H1 (cell line): ENCODE measurements at regions not wholly inside any gene's neighbourhood (a gene's known extent, or its start where the extent isn't known, plus 50 kb on each side); places are given as distances from the start of the nearest gene placed in this dataset.

Experiments
- CTCF ChIA-PET: fragments of 300-600 bp; sonication (Branson Sonifier 250); formaldehyde crosslinking; loops from one replicate; lab custom pipeline; 2021; ENCODE audit not compliant: partially characterized antibody; lab: Charles Lee
- POLR2A ChIA-PET: fragments of 300-600 bp; sonication (Branson Sonifier 250); formaldehyde crosslinking; loops from one replicate; lab custom pipeline; 2021; ENCODE audit warnings: inconsistent platforms; ENCODE audit not compliant: partially characterized antibody; lab: Charles Lee
- DNase-seq, 2 experiments: peaks; one replicate each; pipeline versions ENCODE4 v3.0.0 to v3.0.0-alpha.2; 2010 to 2022; ENCODE audit warnings: low spot score in 2 of 2, low read depth in 1 of 2, mixed read lengths in 1 of 2
- FAIRE-seq: peaks from 2 replicates; lab custom pipeline; 2011; peaks lifted over from hg19 to GRCh38; lab: Jason Lieb, UNC
- H2AFZ ChIP-seq: 2 replicates; pipeline ENCODE4 v1.8.1; 2012; ENCODE audit warnings: low read length, inconsistent platforms
- H2AK5ac ChIP-seq: 2 replicates; pipeline ENCODE4 v1.6.1; 2013; ENCODE audit warnings: low read depth, low read length
- H2BK120ac ChIP-seq: replicated peaks from 2 replicates; pipeline ENCODE3; 2013; ENCODE audit warnings: low read depth, low read length, inconsistent platforms
- H2BK12ac ChIP-seq: 2 replicates; pipeline ENCODE4 v1.6.1; 2013; ENCODE audit warnings: low read depth, low read length
- H2BK15ac ChIP-seq: 2 replicates; pipeline ENCODE4 v1.6.1; 2013; ENCODE audit warnings: low read length
- H2BK20ac ChIP-seq: 2 replicates; pipeline ENCODE4 v1.6.1; 2013; ENCODE audit warnings: low read length
- H2BK5ac ChIP-seq: 2 replicates; pipeline ENCODE4 v1.6.1; 2013; ENCODE audit warnings: low read depth, low read length
- H3K14ac ChIP-seq: 2 replicates; pipeline ENCODE4 v1.6.1; 2013; ENCODE audit warnings: inconsistent platforms; ENCODE audit not compliant: insufficient read length
- H3K18ac ChIP-seq: 2 replicates; pipeline ENCODE4 v1.6.1; 2013; ENCODE audit warnings: low read length; ENCODE audit errors: extremely low read depth
- H3K23ac ChIP-seq: 2 replicates; pipeline ENCODE4 v1.6.1; 2013; ENCODE audit warnings: inconsistent platforms; ENCODE audit not compliant: insufficient read length
- H3K23me2 ChIP-seq: 2 replicates; pipeline ENCODE4 v1.6.1; 2013; ENCODE audit warnings: low read depth, low read length
- H3K27ac ChIP-seq: 2 replicates; pipeline ENCODE4 v1.6.1; 2011; ENCODE audit warnings: low read depth, low read length, inconsistent platforms
- H3K27me3 ChIP-seq, 4 experiments: replicated peaks in 1 of 4; 1 replicate in 1 of 4; 2 replicates in 3 of 4; pipeline versions ENCODE4 v1.6.1 to v1.8.1; 2011 to 2013; ENCODE audit warnings: low read length in 3 of 4, mild to moderate bottlenecking in 3 of 4, inconsistent platforms in 2 of 4, mixed read lengths in 2 of 4, moderate library complexity in 1 of 4; ENCODE audit not compliant: control insufficient read depth in 3 of 4, insufficient read depth in 3 of 4; ENCODE audit errors: extremely low read depth in 1 of 4
- H3K36me3 ChIP-seq, 4 experiments: 2 replicates each; pipeline versions ENCODE4 v1.6.1 to v1.8.1; 2011 to 2013; ENCODE audit warnings: mild to moderate bottlenecking in 4 of 4, low read length in 3 of 4, moderate library complexity in 2 of 4, control low read depth in 1 of 4, inconsistent platforms in 1 of 4; ENCODE audit not compliant: insufficient read depth in 4 of 4, control insufficient read depth in 2 of 4
- H3K4ac ChIP-seq: replicated peaks from 2 replicates; pipeline ENCODE3; 2013; ENCODE audit warnings: low read length, low read depth, mixed read lengths, inconsistent platforms; ENCODE audit not compliant: insufficient read length
- H3K4me1 ChIP-seq, 4 experiments: replicated peaks in 1 of 4; 1 replicate in 1 of 4; 2 replicates in 3 of 4; pipeline versions ENCODE4 v1.6.1 to v1.8.1; 2011 to 2013; ENCODE audit warnings: low read length in 3 of 4, inconsistent platforms in 2 of 4, mixed read lengths in 1 of 4; ENCODE audit not compliant: insufficient read depth in 4 of 4, control insufficient read depth in 3 of 4
- H3K4me2 ChIP-seq, 2 experiments: 2 replicates each; pipeline versions ENCODE4 v1.6.1 to v1.8.1; 2011 to 2013; ENCODE audit warnings: low read depth in 2 of 2, low read length in 2 of 2, control low read depth in 1 of 2, inconsistent platforms in 1 of 2, mild to moderate bottlenecking in 1 of 2; ENCODE audit not compliant: insufficient read depth in 1 of 2
- H3K4me3 ChIP-seq, 4 experiments: fragments of 200-600, 300-600 bp in 1 of 4; sonication (generic), shearing (Covaris generic), sonication (Bioruptor Twin) in 1 of 4; 2 replicates each; pipeline versions ENCODE4 v1.5.1 to v1.8.1; 2011 to 2016; ENCODE audit warnings: low read length in 4 of 4, low read depth in 3 of 4, control low read depth in 2 of 4, inconsistent platforms in 2 of 4, mild to moderate bottlenecking in 2 of 4, mixed read lengths in 1 of 4, moderate library complexity in 1 of 4; ENCODE audit not compliant: insufficient read depth in 2 of 4; ENCODE audit errors: extremely low read depth in 1 of 4
- H3K56ac ChIP-seq: replicated peaks from 2 replicates; pipeline ENCODE3; 2013; ENCODE audit warnings: low read depth, mild to moderate bottlenecking, mixed read lengths, low read length, inconsistent platforms; ENCODE audit not compliant: insufficient read length
- H3K79me1 ChIP-seq: 2 replicates; pipeline ENCODE4 v1.6.1; 2013; ENCODE audit warnings: low read depth, low read length, control low read depth
- H3K79me2 ChIP-seq, 2 experiments: 2 replicates each; pipeline versions ENCODE4 v1.6.1 to v1.8.1; 2012 to 2013; ENCODE audit warnings: low read length in 2 of 2, mild to moderate bottlenecking in 2 of 2, inconsistent platforms in 1 of 2; ENCODE audit not compliant: insufficient read depth in 2 of 2, control insufficient read depth in 1 of 2
- H3K9ac ChIP-seq, 4 experiments: replicated peaks in 1 of 4; 1 replicate in 1 of 4; 2 replicates in 3 of 4; pipeline versions ENCODE4 v1.6.1 to v1.8.1; 2011 to 2013; ENCODE audit warnings: low read depth in 3 of 4, low read length in 3 of 4, control low read depth in 2 of 4, mild to moderate bottlenecking in 2 of 4, moderate library complexity in 2 of 4, inconsistent platforms in 1 of 4; ENCODE audit errors: extremely low read depth in 1 of 4
- H3K9me3 ChIP-seq, 2 experiments: 2 replicates each; pipeline versions ENCODE4 v1.6.1 to v1.8.1; 2012 to 2013; ENCODE audit warnings: mild to moderate bottlenecking in 2 of 2, moderate library complexity in 2 of 2, control low read depth in 1 of 2, inconsistent platforms in 1 of 2, low read depth in 1 of 2, low read length in 1 of 2, mixed read lengths in 1 of 2; ENCODE audit not compliant: insufficient read depth in 2 of 2
- H4K20me1 ChIP-seq, 2 experiments: replicated peaks in 1 of 2; 2 replicates each; pipeline versions ENCODE3 to v1.8.1; 2011 to 2013; ENCODE audit warnings: inconsistent platforms in 2 of 2, low read length in 2 of 2, mild to moderate bottlenecking in 1 of 2; ENCODE audit not compliant: insufficient read depth in 2 of 2, control insufficient read depth in 1 of 2
- H4K5ac ChIP-seq: 2 replicates; pipeline ENCODE4 v1.6.1; 2013; ENCODE audit warnings: low read length, low read depth, mixed read lengths, inconsistent platforms; ENCODE audit not compliant: insufficient read length
- H4K8ac ChIP-seq: 2 replicates; pipeline ENCODE4 v1.8.0; 2013; ENCODE audit warnings: mild to moderate bottlenecking, moderate library complexity, low read length, inconsistent platforms; ENCODE audit not compliant: insufficient read depth; ENCODE audit errors: extremely low read depth
- H4K91ac ChIP-seq: replicated peaks from 2 replicates; pipeline ENCODE3; 2013; ENCODE audit warnings: low read length, mixed read lengths, inconsistent platforms; ENCODE audit not compliant: insufficient read length
- BRCA1 ChIP-seq: IDR thresholded peaks from 2 replicates; pipeline ENCODE4 v1.6.1; 2012; ENCODE audit warnings: low read depth, low read length, improper control_type of control experiment
- CREB1 ChIP-seq: IDR thresholded peaks from 2 replicates; pipeline ENCODE4 v1.6.1; 2012; ENCODE audit warnings: inconsistent platforms
- FOSL1 ChIP-seq: IDR thresholded peaks from 2 replicates; pipeline ENCODE4 v1.6.1; 2011; ENCODE audit warnings: mild to moderate bottlenecking, low read depth, low read length, moderate library complexity; ENCODE audit not compliant: insufficient read depth
- PHF8 ChIP-seq: fragments of 200-600 bp; sonication (generic); conservative IDR thresholded peaks from 2 replicates; pipeline ENCODE4 v1.7.1; 2012; ENCODE audit warnings: low read depth, mild to moderate bottlenecking, inconsistent platforms, low read length, moderate library complexity
- RNF2 ChIP-seq: fragments of 200-900, 300-1000 bp; sonication (generic); IDR thresholded peaks from 2 replicates; pipeline ENCODE4 v1.7.1; 2016; ENCODE audit warnings: borderline replicate concordance, low read depth, mild to moderate bottlenecking, antibody characterized with exemption, low read length; ENCODE audit not compliant: poor library complexity, severe bottlenecking; ENCODE audit errors: missing control alignments
- SP4 ChIP-seq: IDR thresholded peaks from 2 replicates; pipeline ENCODE4 v1.6.1; 2012; ENCODE audit warnings: low read length, inconsistent platforms
- TCF12 ChIP-seq: IDR thresholded peaks from 2 replicates; pipeline ENCODE4 v1.6.1; 2011; ENCODE audit warnings: low read depth, mild to moderate bottlenecking, low read length
- WGBS, 2 experiments: shearing (Covaris generic) in 1 of 2; methylation state at CpG; one replicate each; pipeline versions ENCODE4 v1.1.6 to v1.1.7; 2013 to 2015; ENCODE audit warnings: low lambda C conversion rate in 2 of 2, mixed read lengths in 2 of 2, inconsistent platforms in 1 of 2, low coverage in 1 of 2, missing lambda C conversion rate in 1 of 2; ENCODE audit not compliant: insufficient replicate concordance in 2 of 2, insufficient coverage in 1 of 2, insufficient read length in 1 of 2; ENCODE audit errors: extremely low coverage in 1 of 2, missing lambda C conversion rate in 1 of 2; 5-methylcytosine and 5-hydroxymethylcytosine counted together
- TF ChIP-seq, protein P1 (sequence below): IDR thresholded peaks from 2 replicates; pipeline ENCODE4 v1.6.1; 2011; ENCODE audit warnings: low read depth, mild to moderate bottlenecking, low read length; ENCODE audit not compliant: insufficient read depth

DNA sequence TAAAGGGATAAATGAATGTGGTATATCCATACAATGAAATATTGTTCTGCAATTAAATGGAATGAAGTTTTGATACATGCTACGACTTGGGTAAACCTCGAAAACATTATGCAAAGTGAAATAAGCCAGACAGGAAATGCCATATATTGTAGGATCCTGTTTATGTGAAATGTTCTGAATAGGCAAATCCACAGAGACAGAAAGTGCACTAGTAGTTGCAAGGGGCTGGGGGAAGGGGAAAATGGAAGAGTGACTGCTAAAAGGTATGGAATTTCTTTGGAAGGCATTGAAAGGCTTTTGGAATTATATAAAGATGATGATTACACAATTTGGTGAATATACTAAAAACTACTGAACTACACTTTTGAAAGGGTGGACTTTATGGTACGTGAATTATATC, 97.0 kb downstream of the FOXD1 start:
- H2AFZ ChIP-seq, result no peak overlapping the region
- no peak overlapping the region for H3K9ac ChIP-seq
- no peak overlapping the region for H2BK20ac ChIP-seq
- no peaks in the 10 kb centered on the region for H3K36me3 ChIP-seq
- H3K79me1 ChIP-seq, result no peaks in the 10 kb centered on the region
- no peak overlapping the region for H3K27ac ChIP-seq
- no peaks in the 10 kb centered on the region for H3K4me1 ChIP-seq
- no peaks in the 10 kb centered on the region for H4K20me1 ChIP-seq
- no peak overlapping the region for H4K91ac ChIP-seq
- DNase-seq (no peak), FAIRE-seq (no peak)
- no peak overlapping the region for H3K4me2 ChIP-seq
- H3K9me3 ChIP-seq, result peaks cover 4 to 5% of the 10 kb centered on the region in 2 experiments; a peak in 2 of 4 replicates
- no peak overlapping the region for H2BK5ac ChIP-seq
- H3K23me2 ChIP-seq, result no peaks in the 10 kb centered on the region
- no peak overlapping the region for H2BK12ac ChIP-seq
- H3K23ac ChIP-seq, result no peak overlapping the region
- H2BK120ac ChIP-seq, result no peak overlapping the region
- WGBS, 2 experiments, result 81% methylated on average over 3 of the region's 3 CpGs; no CpG with 5 or more reads in 1 of the 2 experiments
- no peak overlapping the region for H2BK15ac ChIP-seq
- no peak overlapping the region for H3K56ac ChIP-seq
- no peak overlapping the region for H3K4me3 ChIP-seq
- H3K14ac ChIP-seq, result no peak overlapping the region
- no peak overlapping the region for H4K5ac ChIP-seq
- H4K8ac ChIP-seq, result no peak overlapping the region
- no peak overlapping the region for H3K4ac ChIP-seq
- H2AK5ac ChIP-seq, result no peak overlapping the region
- H3K18ac ChIP-seq, result no peak overlapping the region
- H3K79me2 ChIP-seq, result no peaks in the 10 kb centered on the region
- CTCF ChIA-PET, result no interaction called here
- POLR2A ChIA-PET, result no interaction called here
- H3K27me3 ChIP-seq, result no peaks in the 10 kb centered on the region
- TF ChIP-seq FOSL1 (no peak), SP4 (no peak), CREB1 (no peak), RNF2 (no peak), BRCA1 (no peak), TCF12 (no peak), PHF8 (no peak)
- TF ChIP-seq, protein P1, sequence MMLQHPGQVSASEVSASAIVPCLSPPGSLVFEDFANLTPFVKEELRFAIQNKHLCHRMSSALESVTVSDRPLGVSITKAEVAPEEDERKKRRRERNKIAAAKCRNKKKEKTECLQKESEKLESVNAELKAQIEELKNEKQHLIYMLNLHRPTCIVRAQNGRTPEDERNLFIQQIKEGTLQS, result no peak
